NB4 (cell line): ENCODE measurements at regions not wholly inside any gene's neighbourhood (a gene's known extent, or its start where the extent isn't known, plus 50 kb on each side); places are given as distances from the start of the nearest gene placed in this dataset.
"Not testable (repeated sequence)": the region's sequence is repeated elsewhere in the genome, so short reads cannot be mapped to it uniquely, and the experiment has no call there.

Experiments
- POLR2A ChIP-seq: IDR thresholded peaks from 2 replicates; pipeline ENCODE4 v1.6.1; 2011; ENCODE audit warnings: mild to moderate bottlenecking; ENCODE audit not compliant: insufficient read length; ENCODE audit errors: extremely low read depth
- TF ChIP-seq, protein P1 (sequence below): IDR thresholded peaks from one replicate; pipeline ENCODE4 v1.5.1; 2012; ENCODE audit warnings: low read depth, low read length

DNA sequence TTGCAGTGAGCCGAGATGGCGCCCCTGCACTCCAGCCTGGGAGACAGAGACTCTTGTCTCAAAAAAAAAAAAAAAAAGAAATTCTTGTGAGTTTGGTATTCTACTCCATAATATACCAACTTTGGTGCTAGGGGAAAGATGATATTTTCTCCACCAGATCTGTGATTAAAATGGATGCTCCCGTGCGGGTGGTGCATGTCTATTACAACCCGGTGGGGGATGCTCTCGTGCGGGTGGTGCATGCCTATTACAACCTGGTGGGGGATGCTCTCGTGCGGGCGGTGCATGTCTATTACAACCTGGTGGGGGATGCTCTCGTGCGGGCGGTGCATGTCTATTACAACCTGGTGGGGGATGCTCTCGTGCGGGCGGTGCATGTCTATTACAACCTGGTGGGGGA is 244.1 kb upstream of the RGMA start:
- not testable (repeated sequence) for TF ChIP-seq POLR2A
- TF ChIP-seq, protein P1, sequence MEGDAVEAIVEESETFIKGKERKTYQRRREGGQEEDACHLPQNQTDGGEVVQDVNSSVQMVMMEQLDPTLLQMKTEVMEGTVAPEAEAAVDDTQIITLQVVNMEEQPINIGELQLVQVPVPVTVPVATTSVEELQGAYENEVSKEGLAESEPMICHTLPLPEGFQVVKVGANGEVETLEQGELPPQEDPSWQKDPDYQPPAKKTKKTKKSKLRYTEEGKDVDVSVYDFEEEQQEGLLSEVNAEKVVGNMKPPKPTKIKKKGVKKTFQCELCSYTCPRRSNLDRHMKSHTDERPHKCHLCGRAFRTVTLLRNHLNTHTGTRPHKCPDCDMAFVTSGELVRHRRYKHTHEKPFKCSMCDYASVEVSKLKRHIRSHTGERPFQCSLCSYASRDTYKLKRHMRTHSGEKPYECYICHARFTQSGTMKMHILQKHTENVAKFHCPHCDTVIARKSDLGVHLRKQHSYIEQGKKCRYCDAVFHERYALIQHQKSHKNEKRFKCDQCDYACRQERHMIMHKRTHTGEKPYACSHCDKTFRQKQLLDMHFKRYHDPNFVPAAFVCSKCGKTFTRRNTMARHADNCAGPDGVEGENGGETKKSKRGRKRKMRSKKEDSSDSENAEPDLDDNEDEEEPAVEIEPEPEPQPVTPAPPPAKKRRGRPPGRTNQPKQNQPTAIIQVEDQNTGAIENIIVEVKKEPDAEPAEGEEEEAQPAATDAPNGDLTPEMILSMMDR: not testable (repeated sequence)
